GM12878 (cell line): ENCODE measurements at regions not wholly inside any gene's neighbourhood (a gene's known extent, or its start where the extent isn't known, plus 50 kb on each side); places are given as distances from the start of the nearest gene placed in this dataset.

Experiments used
- ATAC-seq: fragments of 200-7000 bp; cut with Tn5 transposase; 3 replicates; pipeline ENCODE4 v1.9.1; 2020; ENCODE audit warnings: mild to moderate bottlenecking, moderate library complexity
- BruUV-seq: library from RNA; stranded (reverse); fragments of 400-500 nt; replicated peaks from 2 replicates; lab custom pipeline; 2021; lab: Mats Ljungman, UMichigan
- CTCF ChIA-PET: fragments of 300-600 bp; sonication (Branson Sonifier 250); formaldehyde crosslinking; extraction: SDS; loops from one replicate; lab custom pipeline; 2021; ENCODE audit warnings: inconsistent platforms; lab: Yijun Ruan, JAX
- POLR2A ChIA-PET: fragments of 350-600 bp; formaldehyde crosslinking; extraction: SDS; loops from one replicate; lab custom pipeline; 2021; ENCODE audit warnings: inconsistent platforms; lab: Charles Lee
- RAD21 ChIA-PET: fragments of 300-600 bp; sonication (Branson Sonifier 250); formaldehyde crosslinking; loops from one replicate; lab custom pipeline; 2023; ENCODE audit warnings: antibody characterized with exemption; ENCODE audit not compliant: unreplicated experiment; lab: Charles Lee
- SMC1A ChIA-PET: fragments of 300-600 bp; sonication (Branson Sonifier 250); formaldehyde crosslinking; loops from one replicate; lab custom pipeline; 2023; ENCODE audit not compliant: unreplicated experiment, uncharacterized antibody; lab: Charles Lee
- DNase-seq: peaks from one replicate; pipeline ENCODE4 v3.0.0-alpha.2; 2011; ENCODE audit warnings: low read depth, low spot score
- FAIRE-seq: peaks from 3 replicates; lab custom pipeline; 2011; peaks lifted over from hg19 to GRCh38; lab: Jason Lieb, UNC
- H2AFZ ChIP-seq: 2 replicates; pipeline ENCODE4 v1.6.0; 2011; ENCODE audit warnings: low read depth, low read length, control low read depth; ENCODE audit not compliant: control insufficient read depth
- H3K27ac ChIP-seq: 2 replicates; pipeline ENCODE4 v1.5.1; 2011; ENCODE audit warnings: control low read depth; ENCODE audit not compliant: control insufficient read depth, insufficient read depth
- H3K27me3 ChIP-seq, 2 experiments: replicated peaks in 1 of 2; 2 replicates each; pipeline versions ENCODE4 v1.6.0 to v1.6.1; 2011; ENCODE audit warnings: low read length in 1 of 2; ENCODE audit not compliant: control insufficient read depth in 2 of 2, insufficient read depth in 2 of 2
- H3K36me3 ChIP-seq, 2 experiments: 2 replicates each; pipeline ENCODE4 v1.5.1; 2011; ENCODE audit warnings: low read length in 1 of 2; ENCODE audit not compliant: control insufficient read depth in 2 of 2, insufficient read depth in 2 of 2
- H3K4me1 ChIP-seq: 2 replicates; pipeline ENCODE4 v1.6.1; 2011; ENCODE audit warnings: mild to moderate bottlenecking, low read length, moderate library complexity, mixed read lengths; ENCODE audit not compliant: control insufficient read depth, insufficient read depth
- H3K4me2 ChIP-seq: 2 replicates; pipeline ENCODE4 v1.6.0; 2011; ENCODE audit warnings: control low read depth; ENCODE audit not compliant: control insufficient read depth, insufficient read depth
- H3K4me3 ChIP-seq: fragments of 200-600 bp; sonication (generic); 2 replicates; pipeline ENCODE4 v1.5.1; 2016
- H3K79me2 ChIP-seq: 2 replicates; pipeline ENCODE4 v1.6.0; 2011; ENCODE audit warnings: low read length; ENCODE audit not compliant: control insufficient read depth, insufficient read depth
- H3K9ac ChIP-seq: 2 replicates; pipeline ENCODE4 v1.8.0; 2011; ENCODE audit warnings: low read length, control low read depth, mixed read lengths; ENCODE audit not compliant: control insufficient read depth, insufficient read depth
- H3K9me3 ChIP-seq: replicated peaks from 3 replicates; pipeline ENCODE4 v1.5.1; 2011; ENCODE audit warnings: mild to moderate bottlenecking, low read length; ENCODE audit not compliant: control insufficient read depth, insufficient read depth
- H4K20me1 ChIP-seq: 2 replicates; pipeline ENCODE4 v1.6.0; 2011; ENCODE audit not compliant: control insufficient read depth, insufficient read depth
- CBFB ChIP-seq: IDR thresholded peaks from 2 replicates; pipeline ENCODE4 v1.6.1; 2016; ENCODE audit warnings: antibody characterized with exemption, low read depth
- EGR1 ChIP-seq, 2 experiments: IDR thresholded peaks; 1 replicate in 1 of 2; 2 replicates in 1 of 2; pipeline ENCODE4 v1.6.1; 2011 to 2012; ENCODE audit warnings: low read depth in 2 of 2, low read length in 2 of 2, borderline replicate concordance in 1 of 2, mild to moderate bottlenecking in 1 of 2, moderate library complexity in 1 of 2
- ESRRA ChIP-seq: IDR thresholded peaks from 2 replicates; pipeline ENCODE4 v1.6.1; 2012; ENCODE audit warnings: mild to moderate bottlenecking, low read length, improper control_type of control experiment
- FOXK2 ChIP-seq: fragments of 450-650 bp; IDR thresholded peaks from 2 replicates; pipeline ENCODE4 v1.6.1; 2017; ENCODE audit warnings: mild to moderate bottlenecking, moderate library complexity
- FOXM1 ChIP-seq: IDR thresholded peaks from 2 replicates; pipeline ENCODE4 v1.6.1; 2012; ENCODE audit warnings: low read depth, mild to moderate bottlenecking, inconsistent platforms, low read length, moderate library complexity
- HDAC2 ChIP-seq: fragments of 200-600 bp; sonication (generic); IDR thresholded peaks from 2 replicates; pipeline ENCODE4 v1.6.1; 2017
- IRF5 ChIP-seq: fragments of 450-650 bp; IDR thresholded peaks from 2 replicates; pipeline ENCODE4 v1.6.1; 2017; ENCODE audit warnings: borderline replicate concordance
- NFIC ChIP-seq: IDR thresholded peaks from 2 replicates; pipeline ENCODE4 v1.6.1; 2012; ENCODE audit warnings: low read depth, mild to moderate bottlenecking, inconsistent platforms, low read length, moderate library complexity
- NR2C2 ChIP-seq: IDR thresholded peaks from 2 replicates; pipeline ENCODE4 v1.6.1; 2011; ENCODE audit warnings: borderline replicate concordance, low read depth; ENCODE audit not compliant: control insufficient read depth, insufficient read length
- RBBP5 ChIP-seq: fragments of 200-600 bp; sonication (generic); conservative IDR thresholded peaks from 2 replicates; pipeline ENCODE4 v1.6.1; 2016
- SUZ12 ChIP-seq: fragments of 200-600 bp; sonication (generic); IDR thresholded peaks from one replicate; pipeline ENCODE4 v1.6.1; 2018; ENCODE audit warnings: antibody characterized with exemption, mild to moderate bottlenecking; ENCODE audit not compliant: unreplicated experiment
- TAF1 ChIP-seq: IDR thresholded peaks from 2 replicates; pipeline ENCODE4 v1.6.1; 2011; ENCODE audit warnings: mild to moderate bottlenecking, low read depth, low read length, borderline replicate concordance
- TCF7 ChIP-seq: IDR thresholded peaks from 2 replicates; pipeline ENCODE4 v1.6.1; 2014; ENCODE audit warnings: antibody characterized with exemption, borderline replicate concordance
- YBX1 ChIP-seq: fragments of 450-650 bp; IDR thresholded peaks from 2 replicates; pipeline ENCODE4 v1.6.1; 2016; ENCODE audit warnings: antibody characterized with exemption
- ZBTB11 ChIP-seq: fragments of 450-650 bp; formaldehyde crosslinking; IDR thresholded peaks from 2 replicates; pipeline ENCODE4 v1.5.0; 2022; ENCODE audit warnings: mild to moderate bottlenecking, missing genetic modification characterization
- ZNF622 ChIP-seq: fragments of 450-650 bp; IDR thresholded peaks from 2 replicates; pipeline ENCODE4 v1.6.1; 2017; ENCODE audit warnings: mild to moderate bottlenecking, inconsistent platforms
- WGBS: methylation state at CpG from one replicate; pipeline ENCODE4 v1.1.6; 2016; ENCODE audit warnings: low lambda C conversion rate; ENCODE audit not compliant: insufficient replicate concordance, insufficient coverage; ENCODE audit errors: missing lambda C conversion rate; 5-methylcytosine and 5-hydroxymethylcytosine counted together
- in situ Hi-C: fragments of 300-500 bp; cut with MboI; formaldehyde crosslinking; loops from 9 replicates; pipeline ENCODE4 v1.14.3; 2018; ENCODE audit warnings: mixed read lengths
- intact Hi-C: fragments of 100-400 bp; cut with micrococcal nuclease; formaldehyde crosslinking; loops from one replicate; pipeline ENCODE4 v1.14.2; 2022; ENCODE audit not compliant: unreplicated experiment
- TF ChIP-seq, protein P1 (sequence below): fragments of 450-650 bp; IDR thresholded peaks from 2 replicates; pipeline ENCODE4 v1.6.1; 2017; ENCODE audit warnings: mild to moderate bottlenecking
- TF ChIP-seq, protein P2 (sequence below): IDR thresholded peaks from 2 replicates; pipeline ENCODE4 v1.6.1; 2011; ENCODE audit warnings: low read depth, low read length, improper control_type of control experiment, borderline replicate concordance

- TF ChIP-seq, protein P1, sequence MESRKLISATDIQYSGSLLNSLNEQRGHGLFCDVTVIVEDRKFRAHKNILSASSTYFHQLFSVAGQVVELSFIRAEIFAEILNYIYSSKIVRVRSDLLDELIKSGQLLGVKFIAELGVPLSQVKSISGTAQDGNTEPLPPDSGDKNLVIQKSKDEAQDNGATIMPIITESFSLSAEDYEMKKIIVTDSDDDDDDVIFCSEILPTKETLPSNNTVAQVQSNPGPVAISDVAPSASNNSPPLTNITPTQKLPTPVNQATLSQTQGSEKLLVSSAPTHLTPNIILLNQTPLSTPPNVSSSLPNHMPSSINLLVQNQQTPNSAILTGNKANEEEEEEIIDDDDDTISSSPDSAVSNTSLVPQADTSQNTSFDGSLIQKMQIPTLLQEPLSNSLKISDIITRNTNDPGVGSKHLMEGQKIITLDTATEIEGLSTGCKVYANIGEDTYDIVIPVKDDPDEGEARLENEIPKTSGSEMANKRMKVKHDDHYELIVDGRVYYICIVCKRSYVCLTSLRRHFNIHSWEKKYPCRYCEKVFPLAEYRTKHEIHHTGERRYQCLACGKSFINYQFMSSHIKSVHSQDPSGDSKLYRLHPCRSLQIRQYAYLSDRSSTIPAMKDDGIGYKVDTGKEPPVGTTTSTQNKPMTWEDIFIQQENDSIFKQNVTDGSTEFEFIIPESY = no peak
- TF ChIP-seq NR2C2 = no peak
- no peak for TF ChIP-seq HDAC2
- no peak for TF ChIP-seq CBFB
Observed at GRCh38 chr2:187924293-187924692, 367.4 kb upstream of the GULP1 start (continued).

DNA sequence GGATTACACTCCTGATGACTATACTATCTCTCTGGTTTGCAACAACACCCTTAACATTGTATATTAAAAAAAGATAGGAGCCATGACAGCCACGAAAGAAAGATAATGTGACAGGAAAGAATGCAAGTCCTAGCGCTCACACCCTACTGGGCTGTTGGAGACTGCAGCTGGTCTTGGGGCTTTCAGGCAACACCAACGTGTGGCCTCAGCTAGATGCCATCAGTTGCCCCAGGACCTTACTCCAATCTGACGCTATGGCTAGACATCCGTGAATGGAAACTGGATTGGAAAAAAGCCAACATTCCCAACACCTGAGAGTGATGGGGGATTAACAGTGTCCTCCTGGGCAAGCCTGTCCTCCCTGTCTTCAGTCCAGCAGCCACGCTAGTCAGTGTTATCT, 357.4 kb upstream of the GULP1 start:
- Histone ChIP-seq H3K27me3 (no peaks in the 10 kb centered on the region; a peak in 1 of 4 replicates), H3K4me2 (no peak overlapping the region), H3K36me3 (no peaks in the 10 kb centered on the region), H2AFZ (no peak overlapping the region), H3K9me3 (no peaks in the 10 kb centered on the region), H3K4me3 (no peak overlapping the region), H3K27ac (no peak overlapping the region), H3K79me2 (no peaks in the 10 kb centered on the region), H3K4me1 (no peaks in the 10 kb centered on the region), H4K20me1 (no peaks in the 10 kb centered on the region; the same call in 1 of the 2 replicates), H3K9ac (no peak overlapping the region)
- CTCF ChIA-PET = no interaction called here
- FAIRE-seq = no peak
- intact Hi-C loops = no loop called here
- ATAC-seq = no peak
- in situ Hi-C loops = no loop called here
- SMC1A ChIA-PET = no interaction called here
- WGBS = 46% methylated on average over 6 of the region's 6 CpGs
- RAD21 ChIA-PET = no interaction called here
- DNase-seq = no peak
- POLR2A ChIA-PET = no interaction called here
- BruUV-seq = no TSS peak
- TF ChIP-seq, protein P2, sequence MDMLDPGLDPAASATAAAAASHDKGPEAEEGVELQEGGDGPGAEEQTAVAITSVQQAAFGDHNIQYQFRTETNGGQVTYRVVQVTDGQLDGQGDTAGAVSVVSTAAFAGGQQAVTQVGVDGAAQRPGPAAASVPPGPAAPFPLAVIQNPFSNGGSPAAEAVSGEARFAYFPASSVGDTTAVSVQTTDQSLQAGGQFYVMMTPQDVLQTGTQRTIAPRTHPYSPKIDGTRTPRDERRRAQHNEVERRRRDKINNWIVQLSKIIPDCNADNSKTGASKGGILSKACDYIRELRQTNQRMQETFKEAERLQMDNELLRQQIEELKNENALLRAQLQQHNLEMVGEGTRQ = no peak
- no peak for TF ChIP-seq SUZ12
- no peak for TF ChIP-seq EGR1 (IDR thresholded peaks at IDR 0.05; ENCODE audit: borderline replicate concordance in 1 of 2, low read depth in 2 of 2, low read length in 2 of 2)
- TF ChIP-seq NFIC = no peak
- TF ChIP-seq ZBTB11 = no peak
- TF ChIP-seq FOXK2 = no peak
- TF ChIP-seq IRF5 = no peak
- TF ChIP-seq ZNF622 = no peak
- no peak for TF ChIP-seq RBBP5
- no peak for TF ChIP-seq TCF7
- TF ChIP-seq TAF1 = no peak
- no peak for TF ChIP-seq YBX1
- TF ChIP-seq ESRRA = no peak
- TF ChIP-seq FOXM1 = no peak
